ENCODE measurements at regions not wholly inside any gene's neighbourhood (a gene's known extent, or its start where the extent isn't known, plus 50 kb on each side); places are given as distances from the start of the nearest gene placed in this dataset.
A peak's percentile ranks its signal among the peaks of the same experiment; 100 is the strongest.

DNA sequence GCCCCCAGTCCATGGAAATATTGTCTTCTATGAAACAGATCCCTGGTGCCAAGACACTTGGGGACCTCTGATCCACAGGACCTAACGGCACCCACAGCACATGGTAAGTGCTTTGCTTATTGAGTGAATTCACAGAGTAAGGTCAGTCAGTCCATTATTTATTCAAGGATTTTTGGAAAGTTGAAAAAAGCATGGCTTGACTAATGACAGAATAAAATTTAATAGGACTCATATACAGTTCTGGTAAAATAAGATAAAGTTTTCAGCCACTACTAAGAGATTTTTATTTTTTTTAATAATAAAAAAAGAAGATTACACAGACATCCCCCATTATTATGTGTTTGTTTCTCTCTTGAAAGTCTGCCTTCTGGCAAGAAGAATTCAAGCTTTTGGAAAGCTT lies 490.6 kb upstream of the HS3ST1 start:
- no peak for DNase-seq (ENCODE audit: low read depth)

DNA sequence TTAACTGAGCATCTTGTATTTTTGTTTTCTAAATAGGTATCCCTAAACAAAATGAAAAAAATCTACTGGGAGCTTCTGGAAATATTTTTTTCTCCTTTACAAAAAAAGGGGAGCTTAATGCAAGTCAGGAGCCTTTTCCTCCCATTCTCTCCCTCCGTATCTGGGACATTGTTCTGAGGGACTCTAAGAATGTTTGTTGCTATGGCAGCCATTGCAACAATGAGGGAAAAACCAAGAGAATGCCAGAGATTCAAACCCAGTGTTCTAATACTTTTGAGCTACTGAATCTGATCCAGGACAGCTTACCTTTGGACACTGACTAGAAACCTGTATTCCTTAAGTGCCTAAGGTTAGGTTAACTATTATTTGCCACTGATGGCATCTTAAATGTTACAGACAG lies 485.7 kb upstream of the HS3ST1 start:
- DNase-seq (ENCODE audit: low read depth) = no peak

DNA sequence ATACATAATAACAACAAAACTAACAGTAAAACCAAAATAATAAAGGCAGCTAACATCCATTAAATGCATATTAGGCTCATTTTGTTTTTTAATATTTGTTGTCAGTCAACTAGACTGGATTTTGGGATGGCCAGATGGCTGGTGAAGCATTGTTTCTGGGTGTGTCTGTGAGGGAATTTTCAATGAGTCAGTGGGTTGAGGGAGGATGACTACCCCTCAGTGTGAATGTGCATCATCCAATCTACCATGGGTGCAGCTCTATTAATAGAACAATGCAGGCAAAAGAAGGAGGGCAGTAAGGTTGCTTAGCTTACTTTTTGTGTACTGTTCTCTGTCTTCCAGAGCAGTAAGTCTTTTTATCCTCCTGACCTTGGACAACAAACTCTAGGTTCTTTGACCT lies 484.2 kb upstream of the HS3ST1 start:
- DNase-seq (ENCODE audit: low read depth) = peak; percentile 18

DNA sequence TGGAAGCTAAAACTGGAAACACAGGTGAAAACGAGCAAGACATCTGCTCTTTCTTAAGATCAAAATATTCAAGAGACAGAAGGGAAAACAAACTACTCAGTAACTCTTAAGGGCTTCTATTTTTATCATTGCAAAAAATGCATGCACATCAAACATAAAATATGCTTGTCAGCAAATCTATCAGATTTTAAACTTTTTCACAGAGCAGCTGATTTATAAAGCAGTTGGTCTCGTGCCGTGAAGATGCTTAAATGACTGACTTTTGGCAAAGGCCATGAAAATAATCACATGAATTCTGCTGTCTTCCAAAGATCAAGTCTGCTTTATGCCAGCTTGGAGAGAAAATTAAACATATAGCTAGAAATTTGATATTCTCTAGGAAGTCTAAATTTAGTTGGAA lies 482.1 kb upstream of the HS3ST1 start:
- DNase-seq (ENCODE audit: low read depth) = no peak

DNA sequence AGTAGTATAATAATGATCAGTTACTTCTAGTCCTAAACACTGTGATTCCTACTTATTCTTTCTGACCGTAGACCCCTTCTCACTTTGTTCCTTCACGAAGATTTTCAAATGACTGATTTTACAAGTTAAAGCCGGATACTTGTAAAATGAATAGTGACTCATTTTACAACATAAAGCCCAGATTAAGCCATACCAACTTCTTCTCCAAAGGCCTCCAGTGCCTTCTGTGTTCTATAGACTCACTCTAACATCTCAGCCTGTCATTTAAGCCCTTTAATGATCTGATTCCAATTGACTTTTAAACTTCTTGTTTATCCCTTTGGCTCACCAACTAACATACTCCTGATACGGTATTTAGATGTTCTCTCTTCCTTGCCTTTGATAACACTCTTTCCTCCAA lies 480.0 kb upstream of the HS3ST1 start:
- no peak for DNase-seq (ENCODE audit: low read depth)

DNA sequence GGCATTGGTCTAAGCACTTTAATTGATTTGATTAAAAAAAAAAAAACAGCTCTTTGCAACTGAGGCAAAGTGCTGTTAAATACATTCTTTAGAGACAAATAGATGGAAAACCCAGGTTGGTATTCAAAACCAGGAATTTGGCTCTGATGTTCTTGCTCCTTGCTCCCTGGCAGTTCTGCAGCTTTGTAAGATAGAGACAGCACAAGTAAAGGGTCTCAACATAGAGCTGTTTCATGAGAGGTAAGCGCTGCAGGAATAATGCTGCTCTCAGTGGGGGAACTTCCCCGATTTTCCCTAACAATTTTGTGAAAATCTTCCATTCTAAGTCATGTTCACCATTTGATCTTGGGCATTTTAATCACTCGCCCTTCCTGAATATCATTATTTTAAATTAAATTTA lies 479.5 kb upstream of the HS3ST1 start:
- no peak for DNase-seq (ENCODE audit: low read depth)

DNA sequence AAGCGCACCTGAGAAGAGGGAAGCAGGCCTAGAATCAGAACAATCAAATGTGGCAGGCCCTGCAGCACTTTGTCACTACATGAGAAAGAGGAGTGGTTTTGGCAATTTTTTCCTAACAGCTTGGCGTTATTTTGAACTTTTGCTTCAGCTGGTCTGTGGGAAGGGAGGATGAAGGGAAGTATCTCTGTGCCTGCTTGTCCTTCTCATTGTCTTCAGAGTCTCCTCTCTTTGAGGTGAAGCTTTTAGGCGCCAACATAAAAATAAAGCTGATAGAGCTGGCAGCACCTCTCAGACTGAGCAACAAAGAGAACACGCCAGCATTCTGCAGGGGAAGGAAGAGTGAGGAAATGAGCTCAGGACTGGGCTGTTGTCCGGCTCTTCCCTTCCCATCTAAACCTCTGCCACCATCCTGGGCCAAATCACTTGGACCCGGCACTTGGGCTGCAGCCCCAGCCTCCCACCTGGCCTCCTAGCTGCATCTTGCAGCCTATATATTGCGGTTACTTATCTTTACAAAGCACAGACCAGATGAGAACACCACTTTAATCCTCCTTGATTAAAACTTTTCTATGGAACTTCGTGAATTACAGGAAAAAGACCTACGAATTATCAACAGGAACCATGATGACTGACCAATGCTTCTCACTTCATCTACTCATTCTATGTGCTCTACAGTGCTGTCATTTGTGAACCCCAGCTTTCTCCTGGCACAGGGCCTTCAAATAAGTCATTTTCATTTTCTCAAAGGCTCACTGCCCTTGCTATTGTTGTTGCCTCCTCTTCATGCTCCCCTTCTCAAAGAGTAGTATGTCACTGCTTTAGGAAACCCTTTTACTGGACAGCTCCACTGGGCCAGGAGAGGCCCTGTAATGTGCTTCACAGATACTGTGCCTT lies 476.4 kb upstream of the HS3ST1 start:
- no peak for DNase-seq (ENCODE audit: low read depth)

DNA sequence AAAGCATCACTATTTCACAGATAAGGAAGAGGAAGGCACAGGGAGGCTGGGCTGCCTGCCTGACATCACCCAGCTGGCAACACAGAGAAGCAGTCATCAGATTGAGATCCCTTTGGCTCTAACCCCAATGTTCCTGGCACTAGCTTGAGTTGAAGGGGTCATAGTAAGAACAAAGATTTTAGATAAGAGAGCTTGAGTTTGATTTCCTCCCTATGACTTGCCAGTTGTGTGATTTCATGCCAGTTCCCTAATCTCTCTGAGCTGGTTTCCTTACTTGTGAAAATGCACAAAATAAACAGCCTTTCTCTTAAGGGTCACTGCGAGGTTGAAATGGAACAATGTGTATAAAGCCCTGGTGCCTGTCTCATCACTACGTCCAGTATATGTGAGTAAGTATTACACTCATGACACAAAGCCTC lies 475.4 kb upstream of the HS3ST1 start:
- DNase-seq (ENCODE audit: low read depth) = peak; percentile 1

DNA sequence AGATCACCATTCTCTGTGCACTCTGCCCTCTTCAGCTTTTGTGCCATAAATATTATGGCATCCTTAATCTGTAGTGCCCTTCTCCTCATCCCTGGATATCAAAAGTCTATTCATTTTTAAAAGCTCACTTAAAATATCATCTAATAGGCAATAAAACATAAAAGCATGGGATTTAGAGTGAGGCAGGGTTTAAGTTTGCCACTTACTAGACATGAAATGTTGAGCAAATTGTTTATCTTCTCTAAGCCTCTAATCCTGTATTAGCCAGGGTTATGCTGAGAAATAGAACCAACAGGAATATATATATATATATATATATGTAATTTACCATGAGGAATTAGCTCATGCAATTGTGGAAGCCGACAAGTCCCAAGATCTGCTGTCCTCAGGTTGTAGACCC lies 472.4 kb upstream of the HS3ST1 start:
- no peak for DNase-seq (ENCODE audit: low read depth)

DNA sequence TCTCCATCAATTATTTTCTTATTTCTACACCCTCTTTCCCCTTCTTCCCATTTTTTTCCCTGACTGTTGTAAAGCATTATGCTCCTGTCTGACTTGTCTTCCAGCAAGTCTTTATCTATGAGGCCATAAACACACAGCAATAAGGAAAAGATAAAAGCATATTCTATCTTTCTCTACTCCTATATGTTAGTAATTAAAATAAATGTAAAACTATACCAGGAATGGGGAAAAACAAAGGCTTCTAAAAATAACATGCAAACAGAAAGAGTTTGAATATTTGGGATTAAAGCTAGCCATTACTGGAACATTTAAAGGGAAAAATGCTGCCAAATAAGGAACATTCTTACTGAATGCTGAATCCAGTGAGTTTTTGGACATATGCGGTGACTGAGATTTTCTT lies 471.7 kb upstream of the HS3ST1 start:
- DNase-seq (ENCODE audit: low read depth) = no peak

DNA sequence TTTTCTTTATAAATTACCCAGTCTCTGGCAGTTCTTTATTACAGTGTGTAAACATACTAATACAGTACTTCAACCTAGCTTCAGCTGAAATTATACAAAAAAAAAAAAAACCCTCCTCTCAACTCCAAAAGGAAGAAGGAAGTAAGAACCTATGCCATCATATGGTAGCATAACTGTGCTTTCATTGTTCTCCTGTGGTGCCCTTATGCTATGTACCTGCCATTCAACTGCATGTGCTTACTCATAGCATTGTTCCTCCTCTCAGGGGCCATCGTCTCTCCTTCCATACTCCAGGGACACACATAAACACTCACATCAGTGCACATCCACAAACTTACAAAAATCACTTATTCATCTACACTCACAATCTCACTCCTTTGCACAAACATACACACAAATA lies 470.1 kb upstream of the HS3ST1 start:
- DNase-seq (ENCODE audit: low read depth) = no peak

DNA sequence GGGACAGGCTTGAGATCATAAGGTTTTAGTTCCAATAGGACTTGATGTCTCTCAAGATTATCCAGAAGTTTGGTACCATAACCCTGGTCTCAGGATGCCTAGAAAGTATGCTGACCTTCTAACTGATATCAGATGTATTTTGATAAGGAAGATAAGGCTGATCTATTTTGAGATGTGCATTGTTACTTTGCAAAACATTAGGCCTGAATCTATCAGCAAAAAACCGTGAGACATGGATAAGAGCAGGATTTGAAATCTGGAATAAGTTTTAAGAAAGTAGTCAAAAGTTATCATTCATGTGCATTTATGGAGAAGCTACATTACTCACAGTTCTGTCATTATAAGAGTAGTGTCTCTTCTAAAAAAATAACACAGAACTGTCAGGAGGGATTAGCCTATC lies 467.1 kb upstream of the HS3ST1 start:
- no peak for DNase-seq (ENCODE audit: low read depth)

DNA sequence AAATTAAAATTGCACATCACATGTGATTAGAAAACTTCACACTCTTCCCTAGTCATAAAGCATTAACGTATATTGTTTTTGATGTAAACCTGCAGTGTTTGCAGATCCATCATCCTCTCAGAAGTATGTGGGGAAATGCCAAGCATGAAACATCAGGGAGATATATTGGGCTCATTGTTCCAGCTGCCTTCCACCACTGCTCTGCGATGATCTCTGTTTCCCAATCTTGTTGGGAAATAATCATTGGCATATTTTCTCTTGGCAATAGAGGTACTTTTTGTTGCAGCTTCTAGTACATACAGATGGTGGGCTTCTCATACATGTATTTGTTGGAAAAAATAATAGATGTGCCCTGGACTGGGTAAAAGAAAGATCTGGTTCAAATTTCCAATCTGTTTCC lies 466.3 kb upstream of the HS3ST1 start:
- no peak for DNase-seq (ENCODE audit: low read depth)

DNA sequence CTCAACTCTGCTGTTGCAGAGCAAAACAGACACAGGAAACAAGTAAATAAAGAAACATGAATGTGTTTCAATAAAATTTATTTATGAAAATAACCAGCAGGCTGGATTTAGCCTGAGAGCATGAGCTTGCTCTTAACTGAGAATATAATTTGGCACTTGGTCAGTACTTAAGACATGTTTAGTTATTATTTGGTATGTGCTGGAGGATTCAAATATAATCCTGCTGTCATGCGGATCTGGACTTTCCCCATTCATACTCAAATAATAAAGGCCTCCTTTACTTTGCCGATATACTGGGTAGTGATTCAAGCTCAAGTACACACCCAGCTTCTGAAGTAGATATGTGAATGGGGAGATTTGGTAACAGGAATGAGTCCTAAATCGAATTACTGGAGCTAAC lies 465.5 kb upstream of the HS3ST1 start:
- DNase-seq (ENCODE audit: low read depth) = no peak

DNA sequence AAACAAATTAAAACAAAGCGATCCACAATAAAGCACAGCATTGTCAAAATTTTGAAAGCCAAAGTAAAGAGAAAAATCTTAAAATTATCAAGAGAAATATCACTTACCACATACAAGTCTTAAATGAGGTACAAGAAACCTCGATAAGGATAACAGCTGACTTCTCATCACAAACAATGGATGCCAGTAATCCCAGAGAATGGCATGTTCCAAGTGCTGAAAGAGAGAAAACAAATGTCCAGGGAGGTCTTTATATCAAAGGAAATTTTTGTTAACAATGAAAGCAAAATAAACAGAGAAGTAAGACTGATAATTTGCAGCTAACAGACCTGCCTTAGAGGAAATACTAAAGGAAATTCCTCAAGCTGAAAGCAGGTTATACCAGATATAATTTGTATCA lies 460.4 kb upstream of the HS3ST1 start:
- no peak for DNase-seq (ENCODE audit: low read depth)

DNA sequence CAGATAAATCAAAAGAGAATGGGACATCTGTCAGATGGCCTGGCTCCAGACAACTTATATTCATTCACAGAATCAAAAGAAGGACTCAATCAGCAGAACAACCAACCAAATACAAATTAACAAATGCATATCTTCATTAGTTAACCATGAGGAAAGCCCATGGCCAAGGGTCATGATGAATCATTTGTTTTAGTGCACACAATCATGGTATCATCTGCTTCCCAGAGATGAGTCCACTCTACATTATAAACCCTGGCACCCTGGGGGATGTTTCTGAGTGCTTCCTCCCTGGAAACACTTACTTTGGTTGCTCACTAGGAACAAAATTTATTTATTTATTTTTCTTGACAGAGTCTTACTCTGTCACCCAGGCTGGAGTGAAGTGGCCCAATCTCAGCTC lies 453.3 kb upstream of the HS3ST1 start:
- no peak for DNase-seq (ENCODE audit: low read depth)

DNA sequence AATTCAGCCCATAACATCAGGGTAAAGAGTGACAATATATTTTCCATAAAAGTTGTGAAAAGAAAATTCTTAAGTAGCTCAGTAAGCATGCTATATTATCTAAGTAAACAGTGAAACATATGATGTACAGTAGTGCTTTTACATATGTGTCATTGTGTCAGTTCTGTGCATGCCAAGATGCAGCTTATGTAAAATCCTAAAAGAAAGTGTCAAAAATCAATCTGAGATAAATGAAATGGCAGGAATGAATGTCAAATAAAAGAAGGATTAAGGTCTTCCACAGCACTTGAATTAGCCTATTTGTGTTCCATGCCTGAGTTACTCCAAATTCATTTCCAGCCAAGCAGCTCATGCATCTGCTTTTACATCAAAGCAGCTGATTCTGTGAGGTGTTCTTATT lies 452.7 kb upstream of the HS3ST1 start:
- no peak for DNase-seq (ENCODE audit: low read depth)

DNA sequence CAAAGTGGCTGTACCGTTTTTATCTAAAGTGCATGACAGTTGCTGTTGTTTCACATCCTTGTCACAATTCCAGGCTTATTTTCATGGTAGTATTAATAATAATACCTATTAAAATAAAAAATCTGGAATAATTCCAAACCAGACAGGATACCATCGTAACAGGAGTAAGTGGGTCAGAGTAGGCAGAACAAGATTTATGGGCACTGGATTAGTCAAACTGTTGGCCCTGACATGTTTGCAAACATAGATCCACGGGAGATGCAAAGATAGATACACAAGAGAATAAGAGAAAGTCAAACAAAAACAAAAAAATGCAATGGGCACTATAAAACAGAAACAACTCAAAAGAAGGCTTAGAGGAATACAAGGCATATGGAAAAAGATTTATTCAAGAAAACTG lies 449.5 kb upstream of the HS3ST1 start:
- DNase-seq (ENCODE audit: low read depth) = no peak

DNA sequence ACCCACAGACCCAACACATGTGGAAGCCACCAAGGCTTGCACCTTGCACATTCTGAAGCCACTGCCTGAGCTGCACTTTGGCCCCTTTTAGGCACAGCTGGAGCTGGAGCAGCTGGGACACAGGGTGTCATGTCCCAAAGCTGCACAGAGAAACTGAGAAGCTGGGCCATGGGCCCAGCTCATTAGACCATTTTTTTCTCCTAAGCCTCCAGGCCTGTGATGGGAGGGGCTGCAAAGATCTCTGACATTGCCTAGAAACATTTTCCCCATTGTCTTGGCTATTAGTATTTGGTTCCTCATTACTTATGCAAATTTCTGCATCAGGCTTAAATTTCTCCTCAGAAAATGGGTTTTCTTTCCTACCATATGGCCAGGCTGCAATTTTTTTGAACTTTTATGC lies 447.4 kb upstream of the HS3ST1 start:
- no peak for DNase-seq (ENCODE audit: low read depth)

DNA sequence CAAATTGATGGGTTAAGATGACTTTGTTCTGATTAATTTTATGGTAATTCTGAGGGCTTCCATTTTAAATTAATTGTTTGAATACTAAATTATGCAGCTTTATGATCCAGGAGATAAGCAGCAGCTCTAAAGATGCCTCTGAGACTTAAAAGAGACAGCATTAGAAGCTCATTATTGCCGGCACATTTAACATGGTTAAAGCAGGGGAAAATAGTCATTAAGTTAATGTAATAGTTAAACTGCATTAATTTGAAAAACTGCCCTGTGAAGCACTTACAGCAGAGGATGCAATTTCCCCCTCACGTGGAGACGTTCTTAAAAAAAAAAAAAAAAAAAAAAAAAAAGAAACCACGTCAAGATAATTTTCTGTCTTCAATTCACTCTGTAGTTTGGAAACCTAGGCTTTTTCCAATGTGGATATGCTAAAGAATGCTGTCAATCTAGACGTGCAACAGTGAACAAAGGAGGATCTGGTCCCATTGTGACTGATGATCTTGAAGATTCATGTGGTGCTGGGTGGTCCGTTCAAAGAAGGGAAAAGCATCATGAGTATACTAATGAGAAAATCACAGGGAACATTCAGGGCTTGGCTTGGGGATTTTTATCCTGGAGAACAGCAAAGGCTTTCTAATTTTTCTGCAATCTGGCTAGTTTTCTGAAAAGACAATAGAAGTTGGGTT lies 440.6 kb upstream of the HS3ST1 start:
- no peak for DNase-seq (ENCODE audit: low read depth)

DNA sequence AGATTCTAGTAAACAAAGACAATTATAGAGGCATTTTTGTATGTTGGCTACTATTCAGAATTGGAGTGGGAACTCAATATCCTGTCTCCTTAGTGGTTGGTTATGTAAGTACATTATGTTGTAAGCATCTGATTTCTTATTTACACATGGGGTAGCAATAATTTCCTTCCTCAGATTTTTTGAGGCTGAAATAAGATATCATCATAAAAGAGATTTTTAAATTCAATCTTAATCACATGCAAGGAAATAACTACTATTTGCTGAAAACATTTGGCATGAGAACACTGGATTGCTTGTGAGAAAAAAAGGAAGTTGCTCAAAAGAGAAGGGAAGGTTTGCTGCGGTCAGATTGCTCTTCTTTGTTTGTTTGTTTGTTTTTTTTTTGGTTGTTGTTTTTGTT lies 437.7 kb upstream of the HS3ST1 start:
- DNase-seq (ENCODE audit: low read depth) = no peak

DNA sequence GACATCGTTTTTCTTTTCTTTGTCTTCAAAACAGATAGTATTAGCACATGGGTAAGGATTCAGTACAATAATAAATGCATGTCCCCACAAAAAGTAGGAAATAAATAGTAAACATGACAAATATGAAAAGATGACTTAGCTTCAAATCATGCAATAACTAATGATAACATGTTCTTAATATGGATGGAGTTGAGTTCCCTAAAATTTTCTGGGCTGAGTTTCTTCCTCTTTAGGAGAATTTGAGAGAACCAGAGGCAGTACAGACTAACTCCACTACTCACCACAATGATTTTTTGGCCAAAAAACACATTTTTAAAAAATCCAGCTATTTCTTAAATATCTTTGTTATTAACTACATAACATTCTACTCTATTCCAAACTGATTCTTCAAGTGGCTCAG lies 432.3 kb upstream of the HS3ST1 start:
- no peak for DNase-seq (ENCODE audit: low read depth)

DNA sequence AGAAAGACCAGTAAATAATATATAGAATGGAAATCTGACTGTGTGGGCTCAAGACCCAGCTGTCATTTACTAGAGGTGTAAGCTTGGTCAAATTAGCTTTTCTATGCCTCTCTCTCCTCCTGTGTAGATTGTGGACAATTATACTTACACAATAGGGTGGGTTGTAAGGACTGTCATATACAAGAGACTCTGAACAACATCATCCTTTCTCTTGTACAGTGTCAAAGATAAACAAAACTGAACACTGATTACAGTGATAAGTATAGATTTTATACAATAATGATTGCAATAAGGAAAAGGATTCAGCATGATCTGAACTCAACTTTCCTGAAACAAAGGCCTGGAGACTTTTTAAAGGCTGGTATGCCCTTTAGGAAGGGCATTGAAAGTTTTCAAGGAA lies 429.2 kb upstream of the HS3ST1 start:
- DNase-seq (ENCODE audit: low read depth) = no peak

DNA sequence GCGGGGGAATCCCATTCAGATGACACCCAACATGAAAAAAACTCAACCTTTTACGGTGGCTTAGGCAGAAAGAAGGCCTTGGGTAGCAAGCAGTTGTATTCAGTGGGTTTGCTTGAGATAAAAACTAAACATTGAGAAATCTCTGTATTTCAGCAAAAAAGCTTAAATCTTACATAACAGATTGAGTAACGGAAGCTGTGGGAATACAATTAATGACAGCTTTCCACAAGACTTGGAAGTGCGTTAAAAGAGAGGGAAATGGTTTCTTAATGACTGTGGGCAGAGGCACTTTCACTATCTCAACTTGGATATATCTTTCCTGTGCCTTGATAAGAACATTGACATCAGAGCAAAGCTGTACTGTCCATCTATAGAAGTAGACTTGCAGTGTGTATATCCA lies 418.5 kb upstream of the HS3ST1 start:
- DNase-seq (ENCODE audit: low read depth) = no peak

Data from RPMI7951 (cell line).